Ovary (tissue), 3 donors: ENCODE measurements at regions not wholly inside any gene's neighbourhood (a gene's known extent, or its start where the extent isn't known, plus 50 kb on each side); places are given as distances from the start of the nearest gene placed in this dataset.

Experiments used
- CTCF ChIP-seq, 3 donors: fragments of 450-650 bp in 2 of 3; fragments of 200-600 bp in 1 of 3; IDR thresholded peaks; one replicate each; pipeline versions ENCODE4 v1.5.1 to v1.8.0; 2016 to 2022; ENCODE audit warnings: antibody characterized with exemption in 3 of 3, mild to moderate bottlenecking in 1 of 3
- POLR2A ChIP-seq: fragments of 450-650 bp; IDR thresholded peaks from one replicate; pipeline ENCODE4 v1.6.1; 2017; ENCODE audit warnings: antibody characterized with exemption, mild to moderate bottlenecking, moderate library complexity
- donor health status: DM: no; HTN: no; CAD: no.

DNA sequence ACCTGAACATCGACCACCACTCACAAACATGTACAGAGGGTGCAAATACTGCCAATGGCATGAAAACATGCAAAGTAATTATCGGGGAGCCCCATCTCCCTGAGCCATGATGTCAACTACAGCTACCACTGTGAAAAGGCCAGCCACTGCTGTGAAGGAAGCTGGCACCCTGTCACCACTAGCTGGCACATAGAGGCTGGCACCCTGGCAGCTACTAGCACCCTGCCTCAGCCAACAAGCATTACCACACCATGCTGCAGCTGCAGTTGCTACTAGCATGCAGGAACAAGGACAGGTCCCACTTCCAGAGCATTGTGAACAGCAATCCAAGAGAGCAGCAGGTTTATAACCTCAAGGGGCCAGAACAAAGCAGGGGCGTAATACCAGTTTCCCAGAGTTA, 81.4 kb downstream of the PRR32 start:
- TF ChIP-seq CTCF (IDR thresholded peaks at IDR 0.05) (no peak), POLR2A (no peak)
